Endothelial cell of umbilical vein (primary cell): ENCODE measurements at regions not wholly inside any gene's neighbourhood (a gene's known extent, or its start where the extent isn't known, plus 50 kb on each side); places are given as distances from the start of the nearest gene placed in this dataset.
"Not testable (repeated sequence)": the region's sequence is repeated elsewhere in the genome, so short reads cannot be mapped to it uniquely, and the experiment has no call there.

Experiments
- BruUV-seq: library from RNA; stranded (reverse); fragments of 400-500 nt; replicated peaks from 2 replicates; lab custom pipeline; 2021; lab: Mats Ljungman, UMichigan
- CTCF ChIA-PET: fragments of 300-600, 350-600 bp; sonication (Branson Sonifier 250); formaldehyde crosslinking; loops from one replicate; lab custom pipeline; 2021; ENCODE audit warnings: antibody characterized with exemption, inconsistent platforms; lab: Charles Lee
- POLR2A ChIA-PET: fragments of 300-600, 350-600 bp; sonication (Branson Sonifier 250); formaldehyde crosslinking; loops from one replicate; lab custom pipeline; 2021; ENCODE audit warnings: antibody characterized with exemption, inconsistent platforms; lab: Charles Lee
- DNase-seq: peaks from one replicate; pipeline ENCODE4 v3.0.0-alpha.2; 2011; ENCODE audit warnings: low read depth, low spot score
- FAIRE-seq: peaks from 2 replicates; lab custom pipeline; 2011; peaks lifted over from hg19 to GRCh38; lab: Jason Lieb, UNC
- H2AFZ ChIP-seq: 2 replicates; pipeline ENCODE4 v1.6.0; 2012; ENCODE audit warnings: low read depth, low read length, control low read depth, inconsistent platforms
- H3K27ac ChIP-seq: 2 replicates; pipeline ENCODE4 v1.5.1; 2011; ENCODE audit warnings: low read depth, mild to moderate bottlenecking, control low read depth, low read length, moderate library complexity; ENCODE audit not compliant: insufficient read depth
- H3K27me3 ChIP-seq, 2 experiments: 2 replicates each; pipeline versions ENCODE4 v1.6.0 to v1.6.1; 2011; ENCODE audit warnings: low read length in 2 of 2, mixed read lengths in 1 of 2; ENCODE audit not compliant: control insufficient read depth in 2 of 2, insufficient read depth in 2 of 2
- H3K36me3 ChIP-seq, 2 experiments: 2 replicates in 1 of 2; 3 replicates in 1 of 2; pipeline ENCODE4 v1.5.1; 2011; ENCODE audit warnings: low read length in 2 of 2, mild to moderate bottlenecking in 1 of 2, moderate library complexity in 1 of 2; ENCODE audit not compliant: control insufficient read depth in 2 of 2, insufficient read depth in 2 of 2; ENCODE audit errors: extremely low read depth in 1 of 2
- H3K4me1 ChIP-seq: 3 replicates; pipeline ENCODE4 v1.5.1; 2011; ENCODE audit warnings: mild to moderate bottlenecking, low read length; ENCODE audit not compliant: control insufficient read depth, insufficient read depth; ENCODE audit errors: extremely low read depth
- H3K4me2 ChIP-seq: 2 replicates; pipeline ENCODE4 v1.6.1; 2011; ENCODE audit warnings: low read length, control low read depth, mixed read lengths; ENCODE audit not compliant: insufficient read depth
- H3K4me3 ChIP-seq, 3 experiments: fragments of 200-600 bp in 1 of 3; sonication (generic), shearing (Covaris generic) in 1 of 3; replicated peaks in 1 of 3; 2 replicates each; pipeline ENCODE4 v1.5.1; 2011 to 2016; ENCODE audit warnings: control low read depth in 3 of 3, low read length in 3 of 3, mild to moderate bottlenecking in 2 of 3, inconsistent platforms in 1 of 3, low read depth in 1 of 3, moderate library complexity in 1 of 3; ENCODE audit not compliant: insufficient read depth in 1 of 3
- H3K79me2 ChIP-seq: 2 replicates; pipeline ENCODE4 v1.6.0; 2012; ENCODE audit warnings: low read length, inconsistent platforms; ENCODE audit not compliant: control insufficient read depth, insufficient read depth
- H3K9ac ChIP-seq: replicated peaks from 2 replicates; pipeline ENCODE3; 2011; ENCODE audit warnings: low read length, control low read depth; ENCODE audit not compliant: insufficient read depth; ENCODE audit errors: extremely low read depth
- H3K9me1 ChIP-seq: replicated peaks from 3 replicates; pipeline ENCODE4 v1.6.0; 2011; ENCODE audit warnings: mild to moderate bottlenecking, low read length; ENCODE audit not compliant: control insufficient read depth, insufficient read depth; ENCODE audit errors: extremely low read depth
- H3K9me3 ChIP-seq: replicated peaks from 2 replicates; pipeline ENCODE4 v1.5.1; 2012; ENCODE audit warnings: low read length, inconsistent platforms; ENCODE audit not compliant: control insufficient read depth, insufficient read depth
- H4K20me1 ChIP-seq: replicated peaks from 2 replicates; pipeline ENCODE3; 2011; ENCODE audit warnings: mild to moderate bottlenecking, low read length; ENCODE audit not compliant: control insufficient read depth, insufficient read depth; ENCODE audit errors: extremely low read depth
- dilution Hi-C: fragments of 300-500 bp; cut with MboI; formaldehyde crosslinking; loops from one replicate; pipeline ENCODE4 v1.15.0; 2019; ENCODE audit warnings: low sequenced_read_pairs; ENCODE audit not compliant: extremely low pct_ligation_motif_present
- intact Hi-C: fragments of 100-400 bp; cut with micrococcal nuclease; formaldehyde crosslinking; loops from one replicate; pipeline ENCODE4 v1.10.0; 2022

GRCh38 chr16:18119092-18119491 is 217.4 kb downstream of the NPIPA8 start:
- CTCF ChIA-PET, H3K9ac ChIP-seq, H3K27ac ChIP-seq, H2AFZ ChIP-seq, dilution Hi-C loops, H4K20me1 ChIP-seq, H3K4me2 ChIP-seq, H3K4me3 ChIP-seq, FAIRE-seq, BruUV-seq, DNase-seq, H3K9me1 ChIP-seq, intact Hi-C loops, POLR2A ChIA-PET, H3K4me1 ChIP-seq, H3K36me3 ChIP-seq, H3K79me2 ChIP-seq, H3K9me3 ChIP-seq, H3K27me3 ChIP-seq: not testable (repeated sequence)

- H3K79me2 ChIP-seq, H3K27ac ChIP-seq, DNase-seq, H3K27me3 ChIP-seq, H3K4me3 ChIP-seq, intact Hi-C loops, POLR2A ChIA-PET, H3K4me2 ChIP-seq, BruUV-seq, H3K4me1 ChIP-seq, H3K9me3 ChIP-seq, H3K9me1 ChIP-seq, dilution Hi-C loops, H4K20me1 ChIP-seq, H2AFZ ChIP-seq, H3K9ac ChIP-seq, CTCF ChIA-PET, H3K36me3 ChIP-seq: not testable (repeated sequence)
- FAIRE-seq, result peak; percentile 55
These were observed 217.9 kb downstream of the NPIPA8 start for GRCh38 chr16:18118684-18119083.

GRCh38 chr16:18118071-18118470 is 218.5 kb downstream of the NPIPA8 start:
- H3K79me2 ChIP-seq, H3K27ac ChIP-seq, intact Hi-C loops, BruUV-seq, H3K36me3 ChIP-seq, H3K27me3 ChIP-seq, H3K4me1 ChIP-seq, H3K9me1 ChIP-seq, H3K4me3 ChIP-seq, H3K9me3 ChIP-seq, dilution Hi-C loops, DNase-seq, FAIRE-seq, H3K4me2 ChIP-seq, H4K20me1 ChIP-seq, POLR2A ChIA-PET, CTCF ChIA-PET, H3K9ac ChIP-seq, H2AFZ ChIP-seq: not testable (repeated sequence)

GRCh38 chr16:18104412-18104811 is 232.1 kb downstream of the NPIPA8 start:
- H3K27ac ChIP-seq, H3K79me2 ChIP-seq, POLR2A ChIA-PET, H3K9me3 ChIP-seq, intact Hi-C loops, H3K9ac ChIP-seq, dilution Hi-C loops, H3K4me2 ChIP-seq, BruUV-seq, H3K36me3 ChIP-seq, DNase-seq, H3K9me1 ChIP-seq, CTCF ChIA-PET, H2AFZ ChIP-seq, H3K4me3 ChIP-seq, H4K20me1 ChIP-seq, H3K27me3 ChIP-seq, H3K4me1 ChIP-seq, FAIRE-seq: not testable (repeated sequence)
